ENCODE measurements at regions not wholly inside any gene's neighbourhood (a gene's known extent, or its start where the extent isn't known, plus 50 kb on each side); places are given as distances from the start of the nearest gene placed in this dataset.

DNA sequence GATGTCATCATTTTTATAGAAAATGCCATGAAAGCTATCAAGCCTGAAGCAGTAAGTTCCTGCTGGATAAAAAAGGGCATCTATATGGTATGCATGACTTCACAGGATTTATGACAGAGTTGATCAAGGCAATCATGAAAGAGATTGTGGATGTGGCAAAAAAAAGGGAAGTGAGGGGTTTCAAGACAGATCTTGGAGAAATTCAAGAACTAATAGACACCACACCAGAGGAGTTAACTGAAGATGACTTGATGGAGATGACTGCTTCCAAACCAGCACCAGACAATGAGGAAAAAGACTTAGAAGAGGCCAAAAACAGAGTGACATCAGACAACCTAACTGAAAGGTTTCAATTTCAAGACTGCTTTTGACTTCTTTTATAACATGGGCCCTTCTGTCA, 691.1 kb upstream of the SLC10A2 start:
- no peak for ATAC-seq (ENCODE audit: low read depth in 2 of 2)
- Mint-ChIP-seq H3K9me3 (peaks cover 0 to 15% (median 0%) of the 10 kb centered on the region in 7 donors), H3K36me3 (no peaks in the 10 kb centered on the region), H3K27ac (no peak overlapping the region), H3K4me1 (no peaks in the 10 kb centered on the region), H3K4me3 (no peak overlapping the region), H3K27me3 (no peaks in the 10 kb centered on the region)
- H3K9me3 ChIP-seq (ENCODE audit: control insufficient read depth in 2 of 2, low read length in 2 of 2), result no peaks in the 10 kb centered on the region
- DNase-seq, result no peak
- H3K27me3 ChIP-seq (ENCODE audit: control insufficient read depth, insufficient read depth, low read length), result no peaks in the 10 kb centered on the region
- H3K4me3 ChIP-seq (ENCODE audit: low read depth, low read length), result no peak overlapping the region
- no peak overlapping the region for H3K27ac ChIP-seq (ENCODE audit: insufficient read depth, low read length, poor library complexity, severe bottlenecking)
- no peaks in the 10 kb centered on the region for H3K36me3 ChIP-seq (ENCODE audit: control insufficient read depth, insufficient read depth, low read length)
- H3K4me1 ChIP-seq (ENCODE audit: control insufficient read depth, insufficient read depth, low read length, poor library complexity, severe bottlenecking), result no peaks in the 10 kb centered on the region

DNA sequence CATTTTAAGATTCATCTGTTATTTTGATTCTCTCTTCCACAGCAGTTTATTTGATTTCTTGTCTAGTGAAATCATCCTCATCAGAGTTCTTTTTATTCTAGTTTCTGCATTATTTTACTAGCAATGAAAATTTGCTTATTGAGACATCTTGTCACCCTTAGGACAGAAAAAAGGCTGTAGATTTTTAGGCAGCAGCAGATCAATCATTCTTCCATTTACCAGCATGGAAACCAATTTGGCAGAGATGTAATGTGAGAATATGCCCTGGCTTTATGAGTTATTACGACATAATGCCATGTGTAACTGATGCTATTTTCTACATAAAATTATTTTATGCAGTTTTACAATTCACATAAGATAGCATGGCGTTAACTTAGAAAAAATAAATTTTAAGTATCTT, 688.6 kb upstream of the SLC10A2 start:
- DNase-seq (no peak), ATAC-seq (ENCODE audit: low read depth in 2 of 2) (no peak)
- Mint-ChIP-seq H3K9me3 (peaks cover 0 to 13% (median 0%) of the 10 kb centered on the region in 7 donors), H3K4me3 (no peak overlapping the region), H3K27ac (no peak overlapping the region), H3K27me3 (no peaks in the 10 kb centered on the region), H3K36me3 (no peaks in the 10 kb centered on the region), H3K4me1 (no peaks in the 10 kb centered on the region)
- no peaks in the 10 kb centered on the region for H3K9me3 ChIP-seq (ENCODE audit: control insufficient read depth in 2 of 2, low read length in 2 of 2)
- H3K36me3 ChIP-seq (ENCODE audit: control insufficient read depth, insufficient read depth, low read length), result no peaks in the 10 kb centered on the region
- H3K4me3 ChIP-seq (ENCODE audit: low read depth, low read length), result no peak overlapping the region
- H3K27ac ChIP-seq (ENCODE audit: insufficient read depth, low read length, poor library complexity, severe bottlenecking), result no peak overlapping the region
- H3K4me1 ChIP-seq (ENCODE audit: control insufficient read depth, insufficient read depth, low read length, poor library complexity, severe bottlenecking), result no peaks in the 10 kb centered on the region
- H3K27me3 ChIP-seq (ENCODE audit: control insufficient read depth, insufficient read depth, low read length), result no peaks in the 10 kb centered on the region

DNA sequence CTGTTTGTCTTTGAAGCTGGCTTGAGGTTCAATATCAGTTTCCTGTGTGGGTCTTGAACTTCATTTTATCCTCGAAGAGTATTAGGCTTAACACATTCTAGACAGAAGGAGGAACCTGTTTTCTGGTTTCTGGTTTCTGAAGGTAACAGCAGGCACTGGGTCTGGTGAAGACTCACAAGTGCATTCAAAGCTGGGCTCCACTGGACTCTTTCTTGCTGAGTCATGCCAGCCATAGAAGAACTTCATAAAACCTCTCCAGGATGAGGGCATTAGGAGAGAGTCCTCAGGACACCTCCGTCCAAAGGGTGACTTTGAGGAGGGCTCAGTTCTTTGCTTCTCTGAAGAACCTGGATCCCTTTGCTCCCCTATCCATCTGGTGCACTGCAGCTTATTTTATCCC, 668.6 kb upstream of the SLC10A2 start:
- Mint-ChIP-seq H3K9me3 (peaks cover 0 to 8% (median 3%) of the 10 kb centered on the region in 7 donors), H3K27ac (no peak overlapping the region), H3K4me3 (no peak overlapping the region), H3K36me3 (no peaks in the 10 kb centered on the region), H3K4me1 (peaks cover 0 to 1% (median 0%) of the 10 kb centered on the region in 4 donors), H3K27me3 (no peaks in the 10 kb centered on the region)
- no peak for ATAC-seq (ENCODE audit: low read depth in 2 of 2)
- Histone ChIP-seq H3K9me3 (ENCODE audit: control insufficient read depth in 2 of 2, low read length in 2 of 2) (peaks cover 0 to 7% of the 10 kb centered on the region in 2 experiments), H3K4me1 (ENCODE audit: control insufficient read depth, insufficient read depth, low read length, poor library complexity, severe bottlenecking) (no peaks in the 10 kb centered on the region), H3K4me3 (ENCODE audit: low read depth, low read length) (no peak overlapping the region), H3K27ac (ENCODE audit: insufficient read depth, low read length, poor library complexity, severe bottlenecking) (no peak overlapping the region), H3K27me3 (ENCODE audit: control insufficient read depth, insufficient read depth, low read length) (no peaks in the 10 kb centered on the region), H3K36me3 (ENCODE audit: control insufficient read depth, insufficient read depth, low read length) (no peaks in the 10 kb centered on the region)
- DNase-seq, result no peak

GRCh38 chr13:103731959-103732358, 665.7 kb upstream of the SLC10A2 start:
- H3K27ac Mint-ChIP-seq, result no peak overlapping the region
- no peaks in the 10 kb centered on the region for H3K36me3 ChIP-seq (ENCODE audit: control insufficient read depth, insufficient read depth, low read length)
- H3K27ac ChIP-seq (ENCODE audit: insufficient read depth, low read length, poor library complexity, severe bottlenecking), result no peak overlapping the region
- H3K9me3 Mint-ChIP-seq, result peaks cover 0 to 9% (median 3%) of the 10 kb centered on the region in 7 donors
- DNase-seq (no peak), ATAC-seq (ENCODE audit: low read depth in 2 of 2) (no peak)
- H3K36me3 Mint-ChIP-seq, result no peaks in the 10 kb centered on the region
- H3K4me1 Mint-ChIP-seq, result peaks cover 0 to 1% (median 0%) of the 10 kb centered on the region in 4 donors
- no peak overlapping the region for H3K4me3 ChIP-seq (ENCODE audit: low read depth, low read length)
- H3K27me3 Mint-ChIP-seq, result no peaks in the 10 kb centered on the region
- H3K4me3 Mint-ChIP-seq, result no peak overlapping the region
- H3K27me3 ChIP-seq (ENCODE audit: control insufficient read depth, insufficient read depth, low read length), result no peaks in the 10 kb centered on the region
- H3K9me3 ChIP-seq (ENCODE audit: control insufficient read depth in 2 of 2, low read length in 2 of 2), result peaks cover 0 to 7% of the 10 kb centered on the region in 2 experiments
- no peaks in the 10 kb centered on the region for H3K4me1 ChIP-seq (ENCODE audit: control insufficient read depth, insufficient read depth, low read length, poor library complexity, severe bottlenecking)

GRCh38 chr13:103730407-103730806, 664.2 kb upstream of the SLC10A2 start:
- H3K4me3 Mint-ChIP-seq, result no peak overlapping the region

GRCh38 chr13:103726808-103727207, 660.6 kb upstream of the SLC10A2 start:
- Histone ChIP-seq H3K27ac (ENCODE audit: insufficient read depth, low read length, poor library complexity, severe bottlenecking) (no peak overlapping the region), H3K9me3 (ENCODE audit: control insufficient read depth in 2 of 2, low read length in 2 of 2) (no peaks in the 10 kb centered on the region), H3K27me3 (ENCODE audit: control insufficient read depth, insufficient read depth, low read length) (no peaks in the 10 kb centered on the region), H3K4me3 (ENCODE audit: low read depth, low read length) (no peak overlapping the region), H3K4me1 (ENCODE audit: control insufficient read depth, insufficient read depth, low read length, poor library complexity, severe bottlenecking) (no peaks in the 10 kb centered on the region), H3K36me3 (ENCODE audit: control insufficient read depth, insufficient read depth, low read length) (no peaks in the 10 kb centered on the region)
- no peaks in the 10 kb centered on the region for H3K4me1 Mint-ChIP-seq
- H3K27me3 Mint-ChIP-seq, result no peaks in the 10 kb centered on the region
- no peak for ATAC-seq (ENCODE audit: low read depth in 2 of 2)
- no peak overlapping the region for H3K4me3 Mint-ChIP-seq
- H3K9me3 Mint-ChIP-seq, result peaks cover 0 to 5% (median 2%) of the 10 kb centered on the region in 7 donors
- no peak overlapping the region for H3K27ac Mint-ChIP-seq
- DNase-seq, result no peak
- H3K36me3 Mint-ChIP-seq, result no peaks in the 10 kb centered on the region

More at GRCh38 chr13:103730407-103730806, 664.2 kb upstream of the SLC10A2 start:
- Mint-ChIP-seq H3K9me3 (peaks cover 0 to 7% (median 0%) of the 10 kb centered on the region in 7 donors), H3K27ac (no peak overlapping the region), H3K4me1 (no peaks in the 10 kb centered on the region), H3K27me3 (no peaks in the 10 kb centered on the region), H3K36me3 (no peaks in the 10 kb centered on the region)
- H3K27ac ChIP-seq (ENCODE audit: insufficient read depth, low read length, poor library complexity, severe bottlenecking), result no peak overlapping the region
- peaks cover 0 to 7% of the 10 kb centered on the region in 2 experiments for H3K9me3 ChIP-seq (ENCODE audit: control insufficient read depth in 2 of 2, low read length in 2 of 2)
- no peaks in the 10 kb centered on the region for H3K27me3 ChIP-seq (ENCODE audit: control insufficient read depth, insufficient read depth, low read length)
- no peaks in the 10 kb centered on the region for H3K4me1 ChIP-seq (ENCODE audit: control insufficient read depth, insufficient read depth, low read length, poor library complexity, severe bottlenecking)
- no peak for DNase-seq
- no peak overlapping the region for H3K4me3 ChIP-seq (ENCODE audit: low read depth, low read length)
- no peak for ATAC-seq (ENCODE audit: low read depth in 2 of 2)
- no peaks in the 10 kb centered on the region for H3K36me3 ChIP-seq (ENCODE audit: control insufficient read depth, insufficient read depth, low read length)

DNA sequence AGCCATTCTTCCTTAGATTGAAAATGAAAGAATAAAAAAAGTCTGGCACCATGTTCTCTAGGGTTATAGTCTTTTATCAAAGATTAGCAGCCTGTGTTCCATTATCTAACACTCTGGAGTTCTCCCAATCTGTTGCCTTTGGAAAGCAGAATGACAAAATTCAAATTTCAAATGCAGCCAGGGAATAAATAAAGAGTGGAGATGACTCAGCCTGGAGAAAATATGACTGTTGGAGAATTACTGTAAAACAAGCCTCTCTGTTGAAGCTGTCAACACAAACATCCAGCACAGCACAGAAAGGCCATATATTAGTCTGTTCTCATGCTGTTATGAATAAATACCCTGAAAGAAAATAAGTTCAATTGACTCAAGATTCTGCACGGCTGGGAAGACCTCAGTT, 650.5 kb upstream of the SLC10A2 start:
- Histone ChIP-seq H3K4me1 (ENCODE audit: control insufficient read depth, insufficient read depth, low read length, poor library complexity, severe bottlenecking) (no peaks in the 10 kb centered on the region), H3K9me3 (ENCODE audit: control insufficient read depth in 2 of 2, low read length in 2 of 2) (no peaks in the 10 kb centered on the region), H3K27me3 (ENCODE audit: control insufficient read depth, insufficient read depth, low read length) (no peaks in the 10 kb centered on the region), H3K36me3 (ENCODE audit: control insufficient read depth, insufficient read depth, low read length) (no peaks in the 10 kb centered on the region), H3K4me3 (ENCODE audit: low read depth, low read length) (no peak overlapping the region), H3K27ac (ENCODE audit: insufficient read depth, low read length, poor library complexity, severe bottlenecking) (no peak overlapping the region)
- no peaks in the 10 kb centered on the region for H3K4me1 Mint-ChIP-seq
- no peak for ATAC-seq (ENCODE audit: low read depth in 2 of 2)
- no peak for DNase-seq
- no peak overlapping the region for H3K27ac Mint-ChIP-seq
- H3K4me3 Mint-ChIP-seq, result no peak overlapping the region
- H3K27me3 Mint-ChIP-seq, result no peaks in the 10 kb centered on the region
- no peaks in the 10 kb centered on the region for H3K36me3 Mint-ChIP-seq
- H3K9me3 Mint-ChIP-seq, result peaks cover 2 to 12% (median 5%) of the 10 kb centered on the region in 7 donors

GRCh38 chr13:103715335-103715734, 649.1 kb upstream of the SLC10A2 start:
- H3K27me3 ChIP-seq (ENCODE audit: control insufficient read depth, insufficient read depth, low read length), result no peaks in the 10 kb centered on the region
- Mint-ChIP-seq H3K27ac (no peak overlapping the region), H3K4me1 (no peaks in the 10 kb centered on the region), H3K36me3 (no peaks in the 10 kb centered on the region), H3K4me3 (no peak overlapping the region), H3K27me3 (no peaks in the 10 kb centered on the region), H3K9me3 (peaks cover 2 to 14% (median 8%) of the 10 kb centered on the region in 7 donors)
- no peaks in the 10 kb centered on the region for H3K36me3 ChIP-seq (ENCODE audit: control insufficient read depth, insufficient read depth, low read length)
- H3K27ac ChIP-seq (ENCODE audit: insufficient read depth, low read length, poor library complexity, severe bottlenecking), result no peak overlapping the region
- DNase-seq (no peak), ATAC-seq (ENCODE audit: low read depth in 2 of 2) (no peak)
- H3K9me3 ChIP-seq (ENCODE audit: control insufficient read depth in 2 of 2, low read length in 2 of 2), result no peaks in the 10 kb centered on the region
- H3K4me1 ChIP-seq (ENCODE audit: control insufficient read depth, insufficient read depth, low read length, poor library complexity, severe bottlenecking), result no peaks in the 10 kb centered on the region
- no peak overlapping the region for H3K4me3 ChIP-seq (ENCODE audit: low read depth, low read length)

All from CD4-positive, CD25-positive, alpha-beta regulatory T cell (primary cell).